GM18951 (cell line): ENCODE measurements at regions not wholly inside any gene's neighbourhood (a gene's known extent, or its start where the extent isn't known, plus 50 kb on each side); places are given as distances from the start of the nearest gene placed in this dataset.

Source experiments
- POLR2A ChIP-seq: IDR thresholded peaks from 4 replicates; pipeline ENCODE4 v1.6.1; 2011; ENCODE audit warnings: mild to moderate bottlenecking; ENCODE audit not compliant: insufficient read length, insufficient read depth; ENCODE audit errors: extremely low read depth
- in situ Hi-C: fragments of 300-500 bp; cut with MboI; formaldehyde crosslinking; loops from one replicate; pipeline ENCODE4 v1.12.0; 2022; ENCODE audit warnings: low sequenced_read_pairs, mixed read lengths, inconsistent platforms; ENCODE audit not compliant: unreplicated experiment

- in situ Hi-C loops, result no loop called here
- TF ChIP-seq POLR2A, result no peak
Observed at GRCh38 chr1:30415171-30415940, 308.0 kb downstream of the MATN1 start.

GRCh38 chr1:30414851-30415165 is 308.6 kb downstream of the MATN1 start:
- TF ChIP-seq POLR2A, result no peak
- in situ Hi-C loops, result no loop called here

GRCh38 chr1:30414086-30414850 is 309.1 kb downstream of the MATN1 start:
- in situ Hi-C loops, result no loop called here

GRCh38 chr1:30413606-30414005 is 309.8 kb downstream of the MATN1 start:
- in situ Hi-C loops, result no loop called here
- no peak for TF ChIP-seq POLR2A

More at GRCh38 chr1:30414086-30414850, 309.1 kb downstream of the MATN1 start:
- no peak for TF ChIP-seq POLR2A

GRCh38 chr1:30413111-30413440 is 310.3 kb downstream of the MATN1 start:
- in situ Hi-C loops, result no loop called here
- TF ChIP-seq POLR2A, result no peak

GRCh38 chr1:30412241-30413110 is 310.9 kb downstream of the MATN1 start:
- in situ Hi-C loops, result no loop called here
- no peak for TF ChIP-seq POLR2A

GRCh38 chr1:30411206-30411605 is 312.2 kb downstream of the MATN1 start:
- TF ChIP-seq POLR2A, result no peak
- in situ Hi-C loops, result no loop called here

- in situ Hi-C loops, result no loop called here
Observed at GRCh38 chr1:30410153-30410851, 313.1 kb downstream of the MATN1 start.

GRCh38 chr1:30409476-30410152 is 313.8 kb downstream of the MATN1 start:
- no peak for TF ChIP-seq POLR2A
- in situ Hi-C loops, result no loop called here

More at GRCh38 chr1:30410153-30410851, 313.1 kb downstream of the MATN1 start:
- no peak for TF ChIP-seq POLR2A

GRCh38 chr1:30407865-30408580 is 315.4 kb downstream of the MATN1 start:
- in situ Hi-C loops, result no loop called here
- TF ChIP-seq POLR2A, result no peak

- no peak for TF ChIP-seq POLR2A
- in situ Hi-C loops, result no loop called here
Observed at GRCh38 chr1:30406996-30407864, 316.2 kb downstream of the MATN1 start.
